ENCODE measurements at regions not wholly inside any gene's neighbourhood (a gene's known extent, or its start where the extent isn't known, plus 50 kb on each side); places are given as distances from the start of the nearest gene placed in this dataset.

GRCh38 chr2:217629347-217629746 lies 373.4 kb downstream of the TNS1 start:
- no peak overlapping the region for H3K4me3 ChIP-seq (ENCODE audit: low read depth in 2 of 2, low read length in 2 of 2)
- DNase-seq (ENCODE audit: low read depth, low spot score) (no peak), ATAC-seq (no peak)
- ChIA-PET CTCF (no interaction called here), POLR2A (no interaction called here)
- H3K36me3 ChIP-seq (ENCODE audit: control insufficient read depth, insufficient read depth, low read length): no peaks in the 10 kb centered on the region
- no peaks in the 10 kb centered on the region for H3K9me3 ChIP-seq (ENCODE audit: control insufficient read depth, insufficient read depth, low read depth, low read length)
- TF ChIP-seq SIN3A (IDR thresholded peaks at IDR 0.05; ENCODE audit: borderline replicate concordance, insufficient read depth, low read depth, low read length) (no peak), TCF7L2 (IDR thresholded peaks at IDR 0.05; ENCODE audit: low read depth, low read length) (no peak), POLR2AphosphoS5 (IDR thresholded peaks at IDR 0.05; ENCODE audit: low read depth, low read length) (no peak)
- H3K27me3 ChIP-seq (ENCODE audit: control insufficient read depth, insufficient read depth, low read length): peaks cover 3% of the 10 kb centered on the region; the same call in 1 of the 2 replicates
- no peak overlapping the region for H3K27ac ChIP-seq (ENCODE audit: low read length)
- no TSS peak for BruUV-seq (replicated peaks)
- in situ Hi-C loops (cut with HindIII; ENCODE audit: low pct_unique_long_range_greater_than_20kb, low sequenced_read_pairs) (no loop called here), intact Hi-C loops (cut with micrococcal nuclease; ENCODE audit: unreplicated experiment) (no loop called here)
- H3K4me1 ChIP-seq (ENCODE audit: control insufficient read depth, insufficient read depth, low read length): no peaks in the 10 kb centered on the region

- ChIA-PET CTCF (no interaction called here), POLR2A (no interaction called here)
- Histone ChIP-seq H3K27ac (ENCODE audit: low read length) (no peak overlapping the region), H3K27me3 (ENCODE audit: control insufficient read depth, insufficient read depth, low read length) (peaks cover 3% of the 10 kb centered on the region; the same call in 1 of the 2 replicates), H3K9me3 (ENCODE audit: control insufficient read depth, insufficient read depth, low read depth, low read length) (no peaks in the 10 kb centered on the region), H3K4me1 (ENCODE audit: control insufficient read depth, insufficient read depth, low read length) (no peaks in the 10 kb centered on the region), H3K4me3 (ENCODE audit: low read depth in 2 of 2, low read length in 2 of 2) (no peak overlapping the region), H3K36me3 (ENCODE audit: control insufficient read depth, insufficient read depth, low read length) (no peaks in the 10 kb centered on the region)
- ATAC-seq (no peak), DNase-seq (ENCODE audit: low read depth, low spot score) (no peak)
- in situ Hi-C loops (cut with HindIII; ENCODE audit: low pct_unique_long_range_greater_than_20kb, low sequenced_read_pairs) (no loop called here), intact Hi-C loops (cut with micrococcal nuclease; ENCODE audit: unreplicated experiment) (no loop called here)
- BruUV-seq (replicated peaks): no TSS peak
- TF ChIP-seq, protein P1, sequence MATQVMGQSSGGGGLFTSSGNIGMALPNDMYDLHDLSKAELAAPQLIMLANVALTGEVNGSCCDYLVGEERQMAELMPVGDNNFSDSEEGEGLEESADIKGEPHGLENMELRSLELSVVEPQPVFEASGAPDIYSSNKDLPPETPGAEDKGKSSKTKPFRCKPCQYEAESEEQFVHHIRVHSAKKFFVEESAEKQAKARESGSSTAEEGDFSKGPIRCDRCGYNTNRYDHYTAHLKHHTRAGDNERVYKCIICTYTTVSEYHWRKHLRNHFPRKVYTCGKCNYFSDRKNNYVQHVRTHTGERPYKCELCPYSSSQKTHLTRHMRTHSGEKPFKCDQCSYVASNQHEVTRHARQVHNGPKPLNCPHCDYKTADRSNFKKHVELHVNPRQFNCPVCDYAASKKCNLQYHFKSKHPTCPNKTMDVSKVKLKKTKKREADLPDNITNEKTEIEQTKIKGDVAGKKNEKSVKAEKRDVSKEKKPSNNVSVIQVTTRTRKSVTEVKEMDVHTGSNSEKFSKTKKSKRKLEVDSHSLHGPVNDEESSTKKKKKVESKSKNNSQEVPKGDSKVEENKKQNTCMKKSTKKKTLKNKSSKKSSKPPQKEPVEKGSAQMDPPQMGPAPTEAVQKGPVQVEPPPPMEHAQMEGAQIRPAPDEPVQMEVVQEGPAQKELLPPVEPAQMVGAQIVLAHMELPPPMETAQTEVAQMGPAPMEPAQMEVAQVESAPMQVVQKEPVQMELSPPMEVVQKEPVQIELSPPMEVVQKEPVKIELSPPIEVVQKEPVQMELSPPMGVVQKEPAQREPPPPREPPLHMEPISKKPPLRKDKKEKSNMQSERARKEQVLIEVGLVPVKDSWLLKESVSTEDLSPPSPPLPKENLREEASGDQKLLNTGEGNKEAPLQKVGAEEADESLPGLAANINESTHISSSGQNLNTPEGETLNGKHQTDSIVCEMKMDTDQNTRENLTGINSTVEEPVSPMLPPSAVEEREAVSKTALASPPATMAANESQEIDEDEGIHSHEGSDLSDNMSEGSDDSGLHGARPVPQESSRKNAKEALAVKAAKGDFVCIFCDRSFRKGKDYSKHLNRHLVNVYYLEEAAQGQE (IDR thresholded peaks at IDR 0.05; ENCODE audit: insufficient read depth in 1 of 2, low read depth in 2 of 2, low read length in 1 of 2): no peak
- TF ChIP-seq SIN3A (IDR thresholded peaks at IDR 0.05; ENCODE audit: borderline replicate concordance, insufficient read depth, low read depth, low read length): no peak
- no peak for TF ChIP-seq POLR2AphosphoS5 (IDR thresholded peaks at IDR 0.05; ENCODE audit: low read depth, low read length)
- TF ChIP-seq TCF7L2 (IDR thresholded peaks at IDR 0.05; ENCODE audit: low read depth, low read length): no peak
- TF ChIP-seq CTCF (IDR thresholded peaks at IDR 0.05): no peak
Observed at GRCh38 chr2:217628061-217628460, 374.7 kb downstream of the TNS1 start.

GRCh38 chr2:217626926-217627325 lies 375.9 kb downstream of the TNS1 start:
- Histone ChIP-seq H3K4me1 (ENCODE audit: control insufficient read depth, insufficient read depth, low read length) (no peaks in the 10 kb centered on the region), H3K4me3 (ENCODE audit: low read depth in 2 of 2, low read length in 2 of 2) (no peak overlapping the region), H3K27me3 (ENCODE audit: control insufficient read depth, insufficient read depth, low read length) (peaks cover 3% of the 10 kb centered on the region; the same call in 1 of the 2 replicates), H3K27ac (ENCODE audit: low read length) (no peak overlapping the region), H3K9me3 (ENCODE audit: control insufficient read depth, insufficient read depth, low read depth, low read length) (no peaks in the 10 kb centered on the region), H3K36me3 (ENCODE audit: control insufficient read depth, insufficient read depth, low read length) (no peaks in the 10 kb centered on the region)
- DNase-seq (ENCODE audit: low read depth, low spot score): no peak
- TF ChIP-seq, protein P1 (IDR thresholded peaks at IDR 0.05; ENCODE audit: insufficient read depth in 1 of 2, low read depth in 2 of 2, low read length in 1 of 2): no peak
- TF ChIP-seq SIN3A (IDR thresholded peaks at IDR 0.05; ENCODE audit: borderline replicate concordance, insufficient read depth, low read depth, low read length): no peak
- no peak for TF ChIP-seq CTCF (IDR thresholded peaks at IDR 0.05)
- TF ChIP-seq TCF7L2 (IDR thresholded peaks at IDR 0.05; ENCODE audit: low read depth, low read length): no peak
- TF ChIP-seq POLR2AphosphoS5 (IDR thresholded peaks at IDR 0.05; ENCODE audit: low read depth, low read length): no peak
- in situ Hi-C loops (cut with HindIII; ENCODE audit: low pct_unique_long_range_greater_than_20kb, low sequenced_read_pairs): no loop called here
- no TSS peak for BruUV-seq (replicated peaks)
- ChIA-PET CTCF (no interaction called here), POLR2A (no interaction called here)
- intact Hi-C loops (cut with micrococcal nuclease; ENCODE audit: unreplicated experiment): no loop called here
- no peak for ATAC-seq

All from Panc1 (cell line).